UCSD-AML1 (cell line): ENCODE measurements at regions not wholly inside any gene's neighbourhood (a gene's known extent, or its start where the extent isn't known, plus 50 kb on each side); places are given as distances from the start of the nearest gene placed in this dataset.

Source experiments
- DNase-seq: peaks from one replicate; lab custom pipeline; 2025; ENCODE audit not compliant: unreplicated experiment; lab: John Stamatoyannopoulos, UW

GRCh38 chr2:5751873-5752482 is 59.8 kb downstream of the SOX11 start:
- no peak for DNase-seq

GRCh38 chr2:5756272-5756671 is 64.1 kb downstream of the SOX11 start:
- DNase-seq: no peak

GRCh38 chr2:5758346-5758745 is 66.2 kb downstream of the SOX11 start:
- DNase-seq: no peak

- no peak for DNase-seq
Measured at GRCh38 chr2:5759949-5760348, 67.8 kb downstream of the SOX11 start.

DNA sequence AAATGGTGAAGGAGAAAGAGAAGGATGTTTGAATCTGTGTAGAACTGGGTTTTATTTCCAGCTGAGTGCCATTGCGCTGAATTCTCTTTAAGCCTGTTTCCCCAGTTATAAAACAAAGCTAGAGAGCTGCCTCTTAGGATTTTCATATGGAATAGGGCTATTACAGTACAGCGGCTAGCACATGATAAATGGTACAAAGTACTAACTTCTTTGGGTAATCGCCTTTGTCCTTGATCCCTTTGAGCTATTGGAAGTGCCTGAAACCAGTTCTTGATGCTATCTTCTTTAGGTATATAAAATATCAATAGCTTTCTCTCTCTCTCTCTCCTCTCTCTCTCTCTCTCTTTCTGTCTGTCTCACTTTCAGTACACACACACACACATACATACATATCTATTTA is 71.3 kb downstream of the SOX11 start:
- no peak for DNase-seq

DNA sequence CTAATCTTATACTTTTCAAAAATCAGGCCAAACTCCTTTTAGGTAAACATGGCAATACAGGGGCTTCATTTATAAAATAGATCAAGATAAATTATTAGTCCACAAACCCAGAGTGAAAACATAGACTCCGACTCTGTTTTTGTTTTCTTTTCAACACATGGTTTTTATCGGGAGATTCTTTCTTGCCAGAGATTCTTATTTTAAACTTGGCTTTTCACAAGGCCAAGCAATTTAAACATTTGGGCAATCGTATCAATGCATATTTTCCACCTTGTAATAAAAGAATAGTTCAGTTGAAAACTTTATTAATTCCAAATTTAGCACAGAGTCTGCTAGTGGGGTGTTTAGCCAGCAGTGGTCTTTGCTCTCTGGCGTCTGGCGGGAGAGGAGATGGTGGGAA is 71.9 kb downstream of the SOX11 start:
- no peak for DNase-seq

DNA sequence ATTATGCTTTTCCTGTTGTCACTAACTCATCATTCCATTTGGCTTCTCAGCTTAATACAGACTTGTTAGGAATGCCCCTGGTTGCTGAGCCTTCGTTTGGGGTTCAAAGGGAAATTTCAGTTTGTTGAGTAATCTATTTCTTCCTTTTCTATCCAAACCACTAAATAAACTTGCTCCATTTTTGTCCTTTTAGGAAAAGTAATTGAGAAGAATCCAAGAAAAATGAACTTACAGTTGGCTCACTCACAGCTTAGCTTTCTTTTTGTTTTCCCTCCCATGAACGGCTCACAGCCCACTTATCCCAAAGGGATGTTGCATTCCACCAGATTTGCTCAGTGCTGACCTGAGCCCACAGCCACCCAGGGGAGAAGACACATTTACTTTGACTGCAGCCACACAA is 73.9 kb downstream of the SOX11 start:
- no peak for DNase-seq

GRCh38 chr2:5766561-5766960 is 74.4 kb downstream of the SOX11 start:
- DNase-seq: no peak

DNA sequence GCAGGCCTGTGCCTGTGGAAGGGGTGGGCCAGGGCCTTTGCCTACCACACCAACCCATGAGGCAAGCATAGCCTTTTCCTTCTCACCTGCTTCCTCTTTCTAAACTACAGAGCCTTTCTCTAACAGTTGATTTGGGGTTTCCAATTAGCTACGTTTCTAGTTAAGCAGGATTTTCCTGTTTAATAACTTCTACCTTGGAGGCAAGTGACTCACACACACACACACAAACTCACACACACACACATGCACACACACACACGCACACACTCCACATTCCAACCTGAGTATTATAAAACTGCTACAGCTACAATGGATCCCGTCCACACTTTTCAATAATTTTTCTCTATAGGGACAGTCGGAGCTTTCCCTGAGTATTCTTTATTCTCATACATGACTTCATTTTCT is 84.9 kb downstream of the SOX11 start:
- no peak for DNase-seq

DNA sequence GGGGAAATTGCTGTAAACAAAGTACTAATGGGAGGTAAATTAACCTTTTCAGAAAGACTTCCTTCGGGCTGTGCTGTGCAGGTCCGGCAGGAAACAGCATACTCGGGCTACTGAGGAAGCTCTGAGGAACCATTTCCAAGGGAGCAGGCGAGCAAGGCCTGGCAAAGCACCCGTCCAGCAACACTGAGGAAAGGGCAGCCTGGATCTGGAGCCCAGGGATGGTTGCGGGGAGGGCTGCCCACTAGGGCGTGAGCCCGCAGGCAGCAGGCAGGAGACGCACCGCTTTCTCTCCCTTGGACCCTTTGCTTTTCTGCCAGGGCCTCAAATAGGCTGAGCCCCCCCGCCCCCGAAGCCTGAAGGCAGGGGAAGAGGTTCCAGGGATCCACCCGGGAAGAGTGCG is 89.5 kb downstream of the SOX11 start:
- DNase-seq: no peak

- no peak for DNase-seq
Measured at GRCh38 chr2:5782103-5782502, 89.9 kb downstream of the SOX11 start.

- DNase-seq: no peak
Measured at GRCh38 chr2:5788447-5788846, 96.3 kb downstream of the SOX11 start.

- DNase-seq: no peak
Measured at GRCh38 chr2:5791371-5791770, 99.2 kb downstream of the SOX11 start.

- no peak for DNase-seq
Measured at GRCh38 chr2:5794012-5794411, 101.8 kb downstream of the SOX11 start.

- no peak for DNase-seq
Measured at GRCh38 chr2:5798084-5798483, 105.9 kb downstream of the SOX11 start.

- DNase-seq: no peak
Measured at GRCh38 chr2:5799348-5799747, 107.2 kb downstream of the SOX11 start.

DNA sequence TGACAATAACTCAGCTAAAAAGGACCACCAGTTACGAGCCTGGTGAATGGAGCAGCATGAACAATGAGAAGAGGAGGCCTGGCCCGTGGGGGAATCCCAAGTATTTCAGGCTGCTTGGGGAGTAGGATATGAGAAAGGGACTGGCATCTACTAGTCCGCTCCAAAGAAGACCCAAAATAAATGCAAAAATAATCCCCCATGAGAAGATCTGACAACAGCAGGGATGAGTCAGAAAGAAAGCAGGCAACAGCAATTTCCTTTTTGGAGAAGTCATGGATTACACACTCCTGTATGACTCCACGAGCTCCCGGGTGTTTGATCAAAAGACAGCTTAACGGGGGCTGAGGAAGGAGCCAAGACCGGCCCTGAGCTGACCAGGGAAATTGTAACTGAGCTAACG is 111.4 kb downstream of the SOX11 start:
- no peak for DNase-seq

DNA sequence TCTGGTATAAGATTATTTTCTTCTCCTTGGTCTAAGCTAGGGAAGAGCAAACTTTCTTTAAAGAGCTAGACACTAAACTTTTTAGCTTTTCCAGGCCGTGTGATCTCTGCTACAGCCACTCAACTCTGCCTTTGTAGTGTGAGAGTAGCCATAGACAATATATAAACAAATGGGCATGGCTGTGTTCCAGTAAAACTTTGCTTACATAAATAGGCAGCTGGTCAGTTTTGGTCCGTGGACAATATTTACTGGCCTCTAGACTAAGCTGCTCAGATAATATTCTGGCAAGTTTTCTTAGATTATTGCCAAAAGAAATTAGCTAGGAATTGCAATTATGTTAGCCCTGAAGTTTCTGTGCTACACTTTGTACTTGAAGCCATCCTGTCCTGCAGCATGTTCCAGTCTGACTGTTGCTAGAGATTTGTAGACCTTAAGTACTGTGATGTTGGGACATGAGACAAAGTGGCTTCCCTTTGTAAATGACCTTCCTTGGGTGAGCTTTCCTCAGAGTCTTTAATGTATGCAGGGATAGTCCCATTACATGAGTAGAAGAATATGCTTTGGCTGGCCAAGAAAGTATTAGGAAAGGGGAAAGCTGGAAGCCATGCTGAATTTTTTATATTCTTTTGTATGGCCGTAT is 126.9 kb downstream of the SOX11 start:
- DNase-seq: no peak

- DNase-seq: no peak
Measured at GRCh38 chr2:5824126-5824525, 131.9 kb downstream of the SOX11 start.

DNA sequence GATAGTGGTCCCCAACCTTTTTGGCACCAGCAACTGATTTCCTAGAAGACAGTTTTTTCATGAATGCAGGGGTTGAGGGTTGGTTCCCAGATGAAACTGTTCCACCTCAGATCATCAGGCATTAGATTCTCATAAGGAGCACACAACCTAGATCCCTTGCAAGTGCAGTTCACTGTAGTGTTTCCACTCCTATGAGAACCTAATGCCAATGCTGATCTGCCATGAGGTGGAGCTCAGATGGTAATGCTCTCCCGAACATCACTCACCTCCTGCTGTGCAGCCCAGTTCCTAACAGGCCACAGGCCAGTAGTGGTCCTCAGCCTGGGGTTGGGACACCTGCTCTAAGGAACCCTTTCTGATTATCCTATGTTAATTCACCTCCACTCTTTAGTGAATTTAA is 133.5 kb downstream of the SOX11 start:
- DNase-seq: no peak

DNA sequence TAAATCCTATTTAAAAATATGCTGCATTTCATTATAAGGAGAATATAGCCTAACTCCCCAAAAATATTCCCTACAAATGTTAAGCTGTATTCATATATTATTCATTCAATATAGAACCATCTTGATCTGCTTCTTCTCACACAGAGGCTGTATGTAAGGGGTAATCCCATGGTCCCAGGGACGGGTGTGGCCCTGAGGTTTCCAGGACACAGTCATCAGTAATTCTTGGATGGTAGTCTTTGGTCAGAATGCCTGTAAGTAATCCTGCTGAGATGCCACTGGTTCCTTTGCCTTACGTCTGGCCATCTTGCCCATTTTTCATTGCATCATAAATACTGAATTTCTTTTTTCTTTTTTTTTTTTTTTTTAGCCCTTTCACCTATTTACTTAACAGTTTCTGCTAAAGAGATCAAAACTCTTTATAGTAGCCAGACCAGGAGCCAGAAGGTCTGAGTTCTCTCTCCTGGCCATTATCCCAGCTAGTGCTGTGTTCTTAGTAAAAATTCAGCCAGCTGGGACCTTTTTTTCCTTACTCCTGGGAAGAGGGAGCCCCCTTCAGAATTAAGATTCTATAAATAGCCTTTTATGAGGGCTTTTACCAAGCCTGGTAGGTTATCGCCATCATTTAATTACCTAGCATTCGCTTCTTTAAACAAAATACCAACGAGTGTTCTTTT is 134.9 kb downstream of the SOX11 start:
- no peak for DNase-seq

DNA sequence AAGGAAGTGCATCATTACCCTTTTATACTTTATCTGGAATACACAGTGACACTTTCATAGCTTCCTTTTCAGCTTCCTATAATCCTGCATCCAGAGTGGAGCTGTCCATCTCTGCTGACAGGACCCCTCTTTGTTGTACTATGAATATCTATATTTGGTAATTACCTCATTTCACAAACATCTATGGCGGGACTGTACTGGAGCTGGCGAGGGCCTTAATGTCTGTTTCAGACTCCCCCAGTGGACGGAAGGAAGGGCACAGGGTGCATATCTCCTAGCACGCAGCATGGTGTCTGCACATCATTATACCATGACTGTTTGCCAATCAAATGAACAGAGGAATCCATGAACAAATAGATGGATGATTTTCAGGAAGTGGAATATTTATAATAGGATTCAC is 142.3 kb downstream of the SOX11 start:
- no peak for DNase-seq

DNA sequence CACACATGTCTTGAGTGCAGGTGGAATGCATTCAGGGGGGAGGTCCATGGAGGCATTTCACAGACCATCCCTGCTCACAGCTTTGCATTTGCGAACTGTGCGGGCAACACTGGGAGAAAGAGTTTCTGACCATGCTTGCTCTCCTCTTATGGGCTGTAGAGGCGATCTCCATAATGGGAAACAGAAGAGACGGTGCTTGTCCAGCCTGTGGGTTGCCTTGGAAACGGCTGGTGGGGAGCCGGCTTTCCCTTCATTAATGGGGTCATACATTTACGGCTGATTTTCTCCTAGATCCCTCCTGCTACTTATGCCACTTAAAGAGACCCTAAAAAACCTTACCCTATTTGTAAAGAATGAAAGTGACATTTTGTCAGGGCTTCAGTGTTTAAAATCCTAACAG is 147.4 kb downstream of the SOX11 start:
- no peak for DNase-seq
